GM21786 (cell line): ENCODE measurements at regions not wholly inside any gene's neighbourhood (a gene's known extent, or its start where the extent isn't known, plus 50 kb on each side); places are given as distances from the start of the nearest gene placed in this dataset.
"Not testable (repeated sequence)": the region's sequence is repeated elsewhere in the genome, so short reads cannot be mapped to it uniquely, and the experiment has no call there.

Experiments
- ATAC-seq: cut with Tn5 transposase; IDR thresholded peaks from one replicate; pipeline ENCODE4 v1.9.1; 2021; ENCODE audit not compliant: unreplicated experiment

DNA sequence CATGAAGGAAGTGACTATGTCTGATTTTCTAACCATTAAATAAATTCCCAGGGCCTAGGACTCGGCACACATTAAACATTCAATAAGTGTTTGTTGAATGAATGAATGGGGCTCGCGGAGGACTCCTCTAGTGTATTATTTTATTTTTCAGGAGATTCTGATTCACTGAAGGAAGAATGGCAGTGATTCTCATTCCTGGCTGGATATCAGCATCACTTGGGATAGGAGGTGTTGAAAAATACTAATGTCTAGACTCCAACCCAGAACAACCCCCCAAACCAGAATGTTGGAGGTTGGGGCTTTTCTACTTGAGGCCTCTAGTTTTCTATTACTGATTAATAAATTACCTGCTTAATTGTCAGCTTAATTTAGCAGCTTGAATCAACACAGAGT lies 195.4 kb downstream of the BTBD3 start:
- ATAC-seq = no peak

GRCh38 chr20:12113468-12114371 lies 196.0 kb downstream of the BTBD3 start:
- ATAC-seq = no peak

GRCh38 chr20:12129114-12129513 lies 211.4 kb downstream of the BTBD3 start:
- ATAC-seq = not testable (repeated sequence)

GRCh38 chr20:12129532-12129931 lies 211.8 kb downstream of the BTBD3 start:
- not testable (repeated sequence) for ATAC-seq

- ATAC-seq = no peak
Measured at GRCh38 chr20:12130781-12131180, 213.1 kb downstream of the BTBD3 start.

DNA sequence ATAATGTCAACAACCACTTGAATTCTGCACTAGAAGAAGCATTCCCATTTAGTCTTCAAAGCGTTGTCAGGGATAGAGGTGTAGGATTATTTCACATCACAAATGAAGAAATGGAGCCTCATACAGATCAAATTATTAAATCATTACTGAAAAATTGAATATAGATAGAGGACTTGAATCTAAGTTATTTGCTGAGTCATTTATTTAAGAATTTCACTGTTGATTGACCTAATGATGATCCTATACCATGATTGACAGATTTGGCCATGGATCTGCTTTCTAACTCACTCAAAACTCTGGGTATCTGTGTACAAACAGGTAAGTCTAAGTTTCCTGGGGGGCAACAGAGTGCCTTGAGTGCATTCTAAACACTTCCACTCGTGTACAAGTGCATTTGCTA lies 215.9 kb downstream of the BTBD3 start:
- ATAC-seq = no peak

DNA sequence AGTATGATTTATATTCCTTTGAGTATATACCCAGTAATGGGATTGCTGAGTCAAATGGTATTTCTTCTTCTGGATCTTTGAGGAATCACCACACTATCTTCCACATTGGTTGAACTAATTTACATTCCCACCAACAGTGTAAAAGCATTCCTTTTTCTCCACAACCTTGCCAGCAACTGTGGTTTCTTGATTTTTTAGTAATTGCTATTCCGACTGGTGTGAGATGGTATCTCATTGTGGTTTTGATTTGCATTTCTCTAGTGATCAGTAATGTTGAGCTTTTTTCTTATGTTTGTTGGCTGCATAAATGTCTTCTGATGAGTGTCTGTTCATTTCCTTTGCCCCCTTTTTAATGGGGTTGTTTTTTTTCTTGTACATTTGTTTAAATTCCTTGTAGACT lies 228.3 kb downstream of the BTBD3 start:
- ATAC-seq = not testable (repeated sequence)

GRCh38 chr20:12152996-12153395 lies 235.3 kb downstream of the BTBD3 start:
- no peak for ATAC-seq

- ATAC-seq = no peak
Measured at GRCh38 chr20:12153628-12154027, 235.9 kb downstream of the BTBD3 start.

DNA sequence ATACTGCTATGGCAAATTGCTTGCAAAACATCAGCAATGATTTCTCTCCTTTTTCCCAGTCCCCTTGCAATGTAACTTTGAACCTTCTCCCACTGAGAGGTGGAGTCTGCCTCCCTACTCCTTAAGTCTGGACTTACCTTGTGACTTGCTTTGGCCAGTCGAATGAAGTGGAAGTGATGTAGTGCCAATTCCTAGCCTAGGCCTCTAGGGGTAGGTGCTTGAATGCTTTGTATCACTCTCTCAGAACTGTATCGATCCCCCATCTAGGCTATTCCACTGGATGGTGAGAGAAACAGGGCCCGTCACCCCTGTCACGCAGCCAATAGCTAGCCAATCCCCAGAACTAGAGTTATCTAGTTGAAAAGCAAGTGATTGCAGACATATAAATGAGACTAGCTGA lies 238.6 kb downstream of the BTBD3 start:
- ATAC-seq = no peak

DNA sequence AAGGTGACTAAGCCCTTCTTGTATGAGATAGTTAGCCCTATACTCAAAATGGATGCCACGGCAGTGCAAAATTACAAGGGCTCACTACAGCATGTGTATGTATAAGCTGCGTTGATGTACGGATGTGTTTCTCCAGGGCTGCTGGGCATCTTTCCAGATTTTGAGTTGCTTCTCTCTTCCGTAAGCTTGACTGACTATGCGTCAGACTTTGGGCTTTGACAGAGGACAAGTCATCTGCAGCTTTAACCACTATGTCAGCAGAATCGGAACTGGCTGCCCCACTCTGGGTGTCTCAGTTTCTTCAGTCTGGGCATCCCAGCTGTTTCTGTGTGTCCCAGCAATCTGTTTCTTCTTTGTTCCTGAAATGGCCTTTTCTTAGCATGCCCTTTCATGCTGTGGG lies 241.6 kb downstream of the BTBD3 start:
- ATAC-seq = no peak

DNA sequence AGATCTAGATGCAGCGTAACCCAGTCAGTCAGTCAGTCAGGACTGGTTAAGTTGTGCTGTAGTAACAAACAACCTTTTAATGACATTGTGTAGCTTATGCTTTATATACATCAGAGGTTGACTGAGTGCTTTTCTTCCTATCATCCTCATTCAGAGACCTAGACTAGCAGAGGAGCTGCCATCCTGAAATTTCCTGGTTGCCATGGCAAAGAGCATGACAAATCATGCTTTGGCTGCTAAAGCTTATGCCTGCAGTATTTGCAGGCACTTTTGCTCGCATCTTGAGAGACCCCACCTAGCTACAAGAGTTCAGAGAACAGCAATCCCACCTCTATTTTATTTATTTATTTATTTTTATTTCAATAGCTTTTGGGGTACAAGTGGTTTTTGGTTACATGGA lies 244.0 kb downstream of the BTBD3 start:
- no peak for ATAC-seq

GRCh38 chr20:12166053-12166717 lies 248.5 kb downstream of the BTBD3 start:
- no peak for ATAC-seq

DNA sequence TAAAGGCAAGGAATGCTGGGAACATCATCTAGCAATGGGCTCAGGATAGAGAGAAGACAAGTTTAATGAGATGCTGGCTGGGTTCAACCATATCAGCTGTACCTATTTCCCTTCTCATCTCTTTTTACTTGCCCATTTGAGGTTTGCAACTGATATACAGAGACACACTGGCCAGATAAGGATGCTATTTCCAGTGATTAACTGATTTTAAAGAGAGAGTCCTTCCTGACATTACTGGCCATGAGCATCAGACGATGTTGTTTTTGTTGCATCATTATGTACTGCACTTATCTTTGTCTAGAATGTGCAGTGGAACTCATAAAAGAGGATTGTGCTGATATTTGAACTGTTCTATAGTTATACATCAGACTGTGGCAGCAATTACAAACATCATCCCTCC lies 252.7 kb downstream of the BTBD3 start:
- ATAC-seq = no peak

DNA sequence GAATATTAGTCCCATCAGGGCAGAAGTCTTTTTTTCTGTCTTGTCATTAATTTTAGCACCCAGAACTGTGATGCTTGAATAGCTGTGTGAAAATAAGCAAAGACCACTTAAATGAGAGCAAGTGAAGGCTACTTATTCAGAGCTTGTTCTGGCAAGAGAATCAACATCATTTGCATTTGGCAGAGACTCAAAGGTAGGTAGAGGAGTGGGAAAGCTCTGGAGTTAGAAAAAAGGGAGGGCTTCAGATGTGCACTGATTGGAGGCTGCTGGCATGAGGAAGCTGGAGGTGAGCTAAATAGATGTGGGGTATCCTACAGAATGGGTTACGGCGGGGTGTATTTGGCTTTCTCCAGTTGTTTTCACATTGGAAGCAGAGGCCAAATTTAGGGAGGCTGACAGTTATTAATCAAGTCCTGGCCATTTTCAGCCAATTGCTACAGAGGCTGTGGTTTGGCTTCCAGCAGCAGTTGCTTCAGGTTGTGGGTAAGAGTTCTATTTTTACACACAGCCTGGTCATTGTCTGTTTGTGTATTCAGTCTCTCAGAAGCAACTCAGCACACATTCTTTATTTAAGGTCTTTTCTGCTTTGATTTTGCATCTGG lies 254.3 kb downstream of the BTBD3 start:
- no peak for ATAC-seq

DNA sequence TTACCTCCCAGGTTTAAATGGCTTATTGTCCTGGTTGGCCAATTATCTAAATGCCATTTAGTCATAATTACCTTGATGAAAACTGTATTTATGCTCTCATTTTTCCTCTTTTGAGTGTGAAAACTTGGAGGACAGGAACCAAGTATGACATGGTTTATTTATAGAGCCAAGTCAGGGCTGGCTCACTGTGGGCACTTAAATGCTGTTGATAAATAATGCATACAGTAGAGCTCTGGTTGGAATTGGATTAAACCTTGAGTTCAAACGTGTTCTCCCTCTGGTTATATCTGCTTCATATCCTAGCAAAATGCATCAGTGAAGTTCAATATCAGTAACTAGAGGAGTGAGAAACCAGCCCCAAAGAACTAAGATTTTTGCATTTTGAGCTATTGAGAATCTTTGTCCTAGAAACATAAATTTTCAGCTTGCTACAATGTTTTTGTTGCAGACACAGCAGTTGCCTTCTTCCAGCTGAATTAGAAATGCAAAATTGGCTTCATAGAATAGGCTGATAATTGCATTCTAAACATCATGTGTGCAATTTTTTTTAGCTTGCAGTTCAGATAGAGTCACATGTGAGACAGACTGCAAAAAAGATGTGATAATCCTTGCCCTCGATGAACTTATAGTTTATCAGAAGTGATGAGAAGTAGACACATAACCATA lies 255.8 kb downstream of the BTBD3 start:
- no peak for ATAC-seq

DNA sequence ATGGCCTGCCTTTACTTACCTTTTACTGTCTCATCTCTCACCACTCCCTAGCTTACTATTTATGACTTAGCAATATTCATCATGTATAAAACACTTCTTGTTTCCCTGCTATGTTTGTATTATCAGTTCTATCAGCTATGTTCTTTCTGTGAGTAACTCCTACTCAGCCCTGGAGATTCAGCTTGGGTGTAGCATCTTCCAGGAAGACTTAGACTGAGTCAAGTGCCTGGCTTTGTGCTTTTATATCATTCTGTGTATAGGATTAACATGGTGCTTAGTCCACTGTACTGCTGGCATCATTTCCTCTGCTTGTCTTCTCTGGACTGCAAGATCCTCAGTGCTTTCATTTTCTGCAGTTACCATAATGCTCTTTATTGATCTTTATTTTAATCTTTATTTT lies 257.8 kb downstream of the BTBD3 start:
- no peak for ATAC-seq

GRCh38 chr20:12177657-12178293 lies 260.1 kb downstream of the BTBD3 start:
- no peak for ATAC-seq

DNA sequence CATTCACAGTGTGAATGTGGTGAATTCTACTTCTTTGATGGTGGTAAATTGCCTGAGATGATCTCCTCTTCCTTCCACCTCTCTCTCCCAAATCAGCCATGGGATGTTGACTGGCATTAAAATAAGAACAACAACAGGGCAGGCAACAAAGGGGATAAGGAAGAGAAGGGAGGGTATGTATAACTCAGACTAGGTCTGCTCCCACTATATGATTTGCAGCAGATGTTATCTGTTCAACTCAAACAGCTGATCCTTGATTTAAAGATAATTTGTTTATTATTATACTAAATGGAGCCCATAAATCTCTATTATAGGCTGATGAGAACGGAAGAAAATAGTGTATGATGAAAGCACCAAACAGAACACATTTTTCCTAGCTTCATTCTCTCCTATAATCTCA lies 262.0 kb downstream of the BTBD3 start:
- ATAC-seq = no peak

DNA sequence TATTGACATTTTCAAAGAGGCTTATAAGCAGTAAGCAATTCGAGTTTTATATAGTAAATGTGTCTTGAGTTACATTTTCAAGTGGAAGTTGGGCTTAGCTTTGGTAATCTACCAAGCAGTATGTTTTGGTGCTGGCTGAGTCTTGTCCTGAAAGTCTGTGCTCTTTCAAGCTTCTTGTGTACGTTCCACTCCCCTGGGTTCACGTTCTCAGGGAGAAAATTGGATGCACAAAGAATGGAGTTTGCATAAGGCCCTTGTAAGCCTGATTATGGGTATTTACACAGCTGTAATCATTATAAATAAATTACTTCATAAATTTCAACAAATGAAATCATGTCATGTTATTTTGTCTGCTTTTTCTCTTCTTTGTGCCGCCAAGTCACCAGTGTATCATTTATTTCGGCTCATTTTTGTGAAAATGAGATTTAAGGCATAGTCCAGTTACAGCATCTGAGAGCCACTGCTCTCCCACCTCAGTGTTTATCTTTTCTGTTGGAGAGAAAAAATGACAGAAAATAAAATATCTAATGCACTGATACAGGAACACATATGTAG lies 262.5 kb downstream of the BTBD3 start:
- ATAC-seq = no peak

DNA sequence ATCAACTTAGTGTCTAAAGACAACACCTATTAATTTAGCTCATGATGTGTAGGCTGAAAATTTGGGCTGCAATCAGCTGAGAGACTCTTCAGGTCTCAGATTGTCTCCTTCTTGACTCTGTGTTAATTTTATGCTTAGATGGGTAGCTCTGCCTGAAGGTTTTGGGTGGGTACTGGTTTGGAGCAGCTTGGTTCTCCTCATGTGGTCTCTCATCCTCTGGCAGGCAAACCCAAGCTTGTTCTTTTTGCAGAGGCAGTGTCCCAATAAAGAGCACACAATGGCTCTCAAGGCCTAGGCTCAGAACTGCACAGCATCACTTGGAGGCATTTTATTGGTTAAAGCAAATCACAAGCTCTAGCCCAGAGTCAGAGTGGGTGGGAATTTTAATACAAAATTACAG lies 280.6 kb downstream of the BTBD3 start:
- no peak for ATAC-seq
